GM19397 (cell line): ENCODE measurements at regions not wholly inside any gene's neighbourhood (a gene's known extent, or its start where the extent isn't known, plus 50 kb on each side); places are given as distances from the start of the nearest gene placed in this dataset.

Experiments
- ATAC-seq: cut with Tn5 transposase; IDR thresholded peaks from one replicate; pipeline ENCODE4 v1.9.1; 2021; ENCODE audit warnings: mild to moderate bottlenecking, moderate library complexity; ENCODE audit not compliant: unreplicated experiment

DNA sequence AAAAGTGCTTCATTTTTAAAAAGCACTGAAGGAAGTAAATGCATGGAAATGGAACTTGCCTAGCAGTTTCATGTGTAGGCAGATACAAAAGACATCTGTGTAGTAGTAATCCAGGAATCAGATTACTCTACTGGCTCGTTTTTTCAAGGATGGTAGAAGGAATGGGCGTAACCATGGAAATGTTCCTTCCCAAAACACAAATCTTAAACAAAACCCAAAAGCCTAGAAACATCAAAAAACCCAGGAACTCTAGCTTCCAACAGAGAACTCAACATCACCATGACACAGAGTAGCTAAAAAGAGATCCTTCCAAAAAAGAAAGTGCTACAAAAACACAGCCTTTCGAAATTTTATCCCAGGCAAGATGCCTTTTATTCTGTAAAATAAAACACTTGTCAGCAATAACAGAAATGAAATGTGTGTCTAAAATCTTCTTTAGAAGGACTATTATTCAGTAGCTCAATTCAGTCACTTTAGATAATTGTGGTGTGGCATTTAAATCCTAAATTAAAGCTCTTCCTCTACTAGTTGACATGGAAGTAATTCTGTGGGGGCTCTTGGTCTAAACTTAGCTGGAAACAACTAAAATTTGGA lies 81.7 kb downstream of the FAM217A start:
- no peak for ATAC-seq

DNA sequence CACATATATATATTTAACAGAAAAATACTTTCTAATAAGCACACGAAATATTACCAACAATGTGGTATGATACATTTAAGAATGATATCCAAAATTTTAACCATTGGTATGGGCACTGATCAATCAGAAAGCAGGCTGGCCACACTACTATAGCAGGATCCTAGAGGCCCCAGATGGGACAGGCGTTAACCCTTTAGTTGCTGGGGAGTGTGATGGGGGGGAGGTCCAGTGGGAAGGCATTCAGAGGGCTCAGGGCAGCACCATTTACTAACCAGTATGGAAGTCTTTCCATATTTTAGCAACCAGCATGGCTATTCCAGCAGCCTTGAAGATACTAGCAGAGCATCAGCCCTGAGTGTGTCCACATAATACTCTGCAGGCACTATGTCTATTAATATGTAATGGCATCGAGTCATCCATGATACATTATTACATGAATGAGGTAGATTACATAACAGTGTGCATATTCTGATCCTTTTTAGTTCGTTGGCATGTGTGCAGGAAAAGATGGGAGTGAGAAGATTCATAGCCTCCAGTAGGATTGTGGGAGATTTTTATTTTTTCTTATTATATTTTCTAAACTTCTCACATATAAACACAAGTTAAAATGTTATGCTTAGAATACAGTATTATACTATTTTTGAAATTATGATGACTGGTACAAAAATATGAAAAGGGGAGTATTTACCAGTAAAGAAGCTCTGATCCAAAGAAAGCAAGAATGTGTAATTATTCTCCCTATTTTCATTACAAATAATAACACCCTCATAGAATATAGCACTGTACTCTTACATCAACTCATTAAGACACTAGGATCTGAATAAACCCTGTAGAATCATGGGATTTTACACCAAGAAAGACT lies 78.9 kb downstream of the FAM217A start:
- no peak for ATAC-seq

DNA sequence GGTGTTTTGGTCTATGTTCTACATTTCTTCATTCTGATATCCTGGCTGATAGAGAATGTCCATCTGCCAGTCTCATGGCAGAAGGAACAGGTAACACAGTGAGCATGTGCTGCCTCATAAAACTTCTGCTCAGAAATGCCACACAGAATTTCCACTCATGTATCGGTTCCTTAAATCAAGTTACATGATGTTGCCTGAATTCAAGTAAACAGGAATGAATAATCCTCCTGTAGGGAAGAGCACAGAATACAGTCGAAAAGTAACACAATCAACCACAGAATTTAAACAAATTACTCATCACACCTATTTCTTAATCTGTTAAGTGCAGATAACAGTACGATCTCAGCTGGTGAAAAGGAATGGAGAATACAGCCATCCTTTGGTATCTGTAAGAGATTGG lies 74.7 kb downstream of the FAM217A start:
- no peak for ATAC-seq

DNA sequence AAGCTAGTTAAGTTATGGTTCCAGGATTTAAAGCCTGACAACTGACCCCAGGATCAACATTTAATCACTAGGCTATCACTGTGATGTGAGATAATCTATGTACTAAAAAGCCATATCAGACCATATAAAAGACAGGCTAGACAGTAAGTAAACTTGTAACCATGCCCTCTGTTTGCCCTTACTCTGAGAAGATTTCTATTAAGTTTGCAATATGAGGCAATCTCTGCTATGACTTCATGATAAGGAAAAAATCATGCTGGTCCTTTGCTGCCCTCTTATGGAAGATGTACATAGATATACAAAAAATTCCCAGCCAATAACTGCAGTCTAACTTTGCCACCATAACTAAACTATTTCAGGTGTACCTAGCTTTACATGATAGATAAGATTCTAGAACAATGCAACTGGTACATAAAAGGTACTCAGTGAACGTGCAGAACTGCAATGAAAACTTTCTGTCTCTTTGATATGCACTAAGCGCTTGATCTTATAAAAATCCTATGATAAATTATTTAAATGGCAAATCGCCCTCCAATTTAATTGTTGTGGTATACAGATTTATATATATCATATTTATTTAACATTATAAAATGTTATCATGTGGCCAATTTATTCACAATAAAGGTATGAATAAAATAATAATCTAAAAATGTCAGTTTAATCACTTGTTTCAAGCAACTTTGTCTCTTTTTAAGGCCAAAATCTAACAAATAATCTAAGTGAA lies 70.5 kb downstream of the FAM217A start:
- no peak for ATAC-seq

DNA sequence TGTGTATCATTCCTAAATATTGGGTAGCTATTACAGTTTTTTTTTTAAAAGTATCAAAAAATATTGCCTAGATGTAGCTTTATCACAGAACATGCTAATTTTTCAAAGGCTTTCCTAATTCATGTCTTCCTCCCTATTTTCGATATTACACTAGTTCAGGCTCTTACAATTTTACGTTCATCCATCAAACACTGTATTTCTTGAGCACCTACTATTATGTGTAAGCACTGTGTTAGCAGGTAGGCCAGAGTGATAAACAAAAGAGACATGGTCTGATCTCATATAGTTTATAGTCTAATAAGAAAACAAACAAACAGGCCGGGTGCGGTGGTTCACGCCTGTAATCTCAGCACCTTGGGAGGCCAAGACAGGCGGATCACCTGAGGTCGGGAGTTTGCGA lies 69.5 kb downstream of the FAM217A start:
- no peak for ATAC-seq

DNA sequence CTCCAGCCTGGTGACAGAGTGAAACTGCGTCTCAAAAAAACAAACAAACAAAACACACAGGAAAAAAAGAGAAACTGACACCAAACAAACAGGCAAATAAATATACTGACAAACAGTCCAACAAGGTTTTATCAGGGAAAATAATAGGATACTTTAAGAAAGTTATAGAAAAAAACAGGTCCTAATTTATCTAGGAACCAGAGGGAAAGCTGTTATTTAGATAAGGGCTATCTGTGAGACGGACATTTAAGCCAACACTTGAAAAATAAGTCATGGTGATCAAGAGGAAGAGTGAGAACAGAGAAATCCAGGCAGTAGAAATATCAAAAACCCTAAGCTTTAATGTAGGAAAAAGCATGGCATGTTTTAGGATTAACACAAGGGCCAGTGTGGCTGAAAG lies 68.9 kb downstream of the FAM217A start:
- no peak for ATAC-seq

DNA sequence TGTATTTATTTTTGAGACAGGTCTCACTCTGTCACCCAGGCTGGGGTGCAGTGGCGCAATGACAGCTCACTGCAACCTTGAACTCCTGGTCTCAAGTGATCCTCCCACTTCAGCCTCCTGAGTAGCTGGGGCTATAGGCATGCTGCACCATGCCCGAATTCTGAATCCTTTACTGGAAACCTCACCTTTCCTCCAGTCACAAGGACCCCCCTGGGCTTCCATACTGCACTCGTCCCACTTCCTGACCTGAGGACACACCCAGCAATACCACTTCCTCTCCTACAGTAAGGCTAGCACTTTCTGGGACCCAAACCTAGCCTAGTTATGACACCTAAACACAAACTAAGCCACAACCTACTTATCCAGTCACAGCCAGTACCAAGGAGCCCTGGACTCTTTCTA lies 68.2 kb downstream of the FAM217A start:
- no peak for ATAC-seq

DNA sequence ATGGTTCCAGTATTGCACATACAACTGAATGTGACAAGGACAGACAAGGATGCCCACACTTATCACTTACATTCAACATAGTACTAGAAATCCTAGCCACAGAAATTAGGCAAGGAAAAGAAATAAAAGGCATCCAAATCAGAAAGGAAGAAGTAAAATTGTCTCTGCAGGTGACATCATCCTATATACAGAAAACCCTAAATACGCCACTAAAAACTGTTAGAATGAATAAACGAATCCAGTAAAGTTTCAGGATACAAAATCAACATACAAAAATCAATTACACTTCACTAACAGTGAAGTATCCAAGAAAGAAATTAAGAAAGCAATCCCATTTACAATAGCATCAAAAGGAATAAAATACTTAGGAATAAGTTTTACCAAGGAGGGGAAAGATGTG lies 66.1 kb downstream of the FAM217A start:
- no peak for ATAC-seq

DNA sequence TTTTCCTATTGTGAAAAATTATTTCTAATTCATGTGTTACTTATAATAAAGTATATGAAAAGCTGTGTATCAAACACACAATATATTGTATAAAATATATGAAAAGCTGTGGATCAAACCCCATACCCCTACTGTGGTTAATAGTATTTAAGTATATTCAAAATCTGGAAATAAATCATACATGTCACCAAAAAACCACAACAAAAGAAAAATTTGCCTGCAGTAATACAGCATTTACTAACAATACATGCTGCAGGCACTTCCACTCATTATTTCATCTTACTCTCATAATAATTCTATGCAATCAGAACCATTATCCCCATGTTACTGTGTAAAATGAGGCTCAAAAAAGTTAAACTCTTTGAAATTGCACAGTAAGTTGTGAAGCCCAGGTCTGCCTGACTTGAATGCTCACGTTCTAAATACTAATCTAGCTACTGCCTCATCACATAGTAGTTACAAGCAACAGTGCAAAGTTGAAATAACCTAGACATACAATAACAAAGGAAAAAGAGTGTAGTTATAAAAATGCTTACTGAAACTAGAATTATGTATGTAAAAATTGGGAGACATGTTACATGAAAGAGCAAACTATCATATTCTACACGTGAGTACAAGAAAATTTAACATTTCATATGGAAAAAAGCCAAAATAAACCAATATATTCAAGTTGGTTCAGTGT lies 61.7 kb downstream of the FAM217A start:
- no peak for ATAC-seq

DNA sequence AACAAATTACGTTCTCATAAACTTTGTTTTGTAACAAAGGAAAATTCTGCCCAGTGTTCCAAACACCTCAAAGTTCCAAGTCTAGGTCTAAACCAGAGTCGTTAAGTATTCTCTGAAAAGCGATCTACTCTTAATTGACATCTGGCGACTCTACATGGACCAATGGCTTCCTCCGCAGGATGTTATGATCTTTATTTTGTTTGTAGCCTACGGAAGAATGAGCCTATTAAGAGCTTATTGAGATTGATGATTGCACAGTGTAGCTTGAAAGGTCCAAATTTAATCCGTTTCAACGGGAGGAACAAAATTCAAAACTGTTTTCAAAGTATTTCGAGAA lies 61.1 kb downstream of the FAM217A start:
- ATAC-seq = no peak

DNA sequence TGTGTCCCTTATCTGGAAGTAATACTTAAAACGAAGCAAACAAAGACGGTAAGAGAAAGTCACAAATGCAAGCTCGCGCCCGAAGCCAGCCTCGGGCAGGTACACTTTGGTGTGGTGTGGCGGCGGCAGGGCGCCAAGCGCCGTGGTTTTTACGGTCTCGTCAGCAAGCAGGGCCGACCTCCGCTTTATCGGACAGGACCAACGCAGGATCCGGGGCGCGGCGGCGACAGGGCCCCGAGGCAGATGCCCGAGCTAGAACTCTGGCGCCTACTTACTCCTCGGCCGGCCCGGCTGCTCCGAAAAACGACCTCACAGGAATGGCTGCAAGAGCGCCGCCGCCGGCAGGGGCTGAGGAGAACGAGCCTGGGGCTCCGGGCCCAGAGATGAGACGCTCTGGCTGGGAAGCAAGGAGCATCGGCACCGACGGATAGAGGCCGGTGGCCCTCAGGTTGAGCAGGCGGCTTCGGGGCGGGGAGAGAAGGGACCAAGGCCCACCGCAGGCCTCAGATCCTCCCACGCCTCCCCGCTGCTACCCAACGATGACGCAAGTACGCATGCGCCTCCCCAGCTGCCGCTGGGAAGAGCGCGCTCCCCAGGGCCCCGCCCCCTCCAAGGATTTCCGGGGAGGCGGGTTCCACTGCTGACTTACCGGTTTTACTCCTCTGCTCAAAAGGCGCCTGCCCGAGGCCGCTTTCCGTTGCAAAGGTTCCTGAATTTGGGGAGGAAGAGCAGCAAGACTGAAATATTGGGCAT lies 60.6 kb downstream of the FAM217A start:
- peak; percentile 70 for ATAC-seq
